ENCODE measurements at regions not wholly inside any gene's neighbourhood (a gene's known extent, or its start where the extent isn't known, plus 50 kb on each side); places are given as distances from the start of the nearest gene placed in this dataset.
"Not testable (repeated sequence)": the region's sequence is repeated elsewhere in the genome, so short reads cannot be mapped to it uniquely, and the experiment has no call there.

- in situ Hi-C loops (cut with HindIII; ENCODE audit: low pct_ligation_motif_present, low pct_unique_long_range_greater_than_20kb, low sequenced_read_pairs): no loop called here
- DNase-seq: no peak
Observed at GRCh38 chr10:108662975-108663374, 1260.3 kb downstream of the XPNPEP1 start.

GRCh38 chr10:108655057-108655456, 1268.3 kb downstream of the XPNPEP1 start:
- in situ Hi-C loops (cut with HindIII; ENCODE audit: low pct_ligation_motif_present, low pct_unique_long_range_greater_than_20kb, low sequenced_read_pairs): no loop called here
- no peak for DNase-seq

- in situ Hi-C loops (cut with HindIII; ENCODE audit: low pct_ligation_motif_present, low pct_unique_long_range_greater_than_20kb, low sequenced_read_pairs): no loop called here
- no peak for DNase-seq
Observed at GRCh38 chr10:108653531-108653930, 1269.8 kb downstream of the XPNPEP1 start.

GRCh38 chr10:108639010-108639409, 1284.3 kb downstream of the XPNPEP1 start:
- in situ Hi-C loops (cut with HindIII; ENCODE audit: low pct_ligation_motif_present, low pct_unique_long_range_greater_than_20kb, low sequenced_read_pairs): no loop called here

GRCh38 chr10:108638225-108638624, 1285.1 kb downstream of the XPNPEP1 start:
- no peak for DNase-seq

More at GRCh38 chr10:108639010-108639409, 1284.3 kb downstream of the XPNPEP1 start:
- DNase-seq: no peak

GRCh38 chr10:108633046-108633445, 1290.3 kb downstream of the XPNPEP1 start:
- DNase-seq: no peak
- in situ Hi-C loops (cut with HindIII; ENCODE audit: low pct_ligation_motif_present, low pct_unique_long_range_greater_than_20kb, low sequenced_read_pairs): no loop called here

More at GRCh38 chr10:108638225-108638624, 1285.1 kb downstream of the XPNPEP1 start:
- in situ Hi-C loops (cut with HindIII; ENCODE audit: low pct_ligation_motif_present, low pct_unique_long_range_greater_than_20kb, low sequenced_read_pairs): no loop called here

GRCh38 chr10:108632144-108632543, 1291.2 kb downstream of the XPNPEP1 start:
- in situ Hi-C loops (cut with HindIII; ENCODE audit: low pct_ligation_motif_present, low pct_unique_long_range_greater_than_20kb, low sequenced_read_pairs): no loop called here
- DNase-seq: no peak

- in situ Hi-C loops (cut with HindIII; ENCODE audit: low pct_ligation_motif_present, low pct_unique_long_range_greater_than_20kb, low sequenced_read_pairs): no loop called here
- no peak for DNase-seq
Observed at GRCh38 chr10:108631332-108631731, 1292.0 kb downstream of the XPNPEP1 start.

- DNase-seq: no peak
- in situ Hi-C loops (cut with HindIII; ENCODE audit: low pct_ligation_motif_present, low pct_unique_long_range_greater_than_20kb, low sequenced_read_pairs): no loop called here
Observed at GRCh38 chr10:108629834-108630233, 1293.5 kb downstream of the XPNPEP1 start.

GRCh38 chr10:108624052-108624451, 1299.3 kb downstream of the XPNPEP1 start:
- in situ Hi-C loops (cut with HindIII; ENCODE audit: low pct_ligation_motif_present, low pct_unique_long_range_greater_than_20kb, low sequenced_read_pairs): no loop called here
- DNase-seq: no peak

- in situ Hi-C loops (cut with HindIII; ENCODE audit: low pct_ligation_motif_present, low pct_unique_long_range_greater_than_20kb, low sequenced_read_pairs): no loop called here
Observed at GRCh38 chr10:108620821-108621534, 1302.3 kb downstream of the XPNPEP1 start.

GRCh38 chr10:108616559-108617285, 1306.6 kb downstream of the XPNPEP1 start:
- DNase-seq: no peak
- in situ Hi-C loops (cut with HindIII; ENCODE audit: low pct_ligation_motif_present, low pct_unique_long_range_greater_than_20kb, low sequenced_read_pairs): no loop called here

More at GRCh38 chr10:108620821-108621534, 1302.3 kb downstream of the XPNPEP1 start:
- DNase-seq: no peak

- in situ Hi-C loops (cut with HindIII; ENCODE audit: low pct_ligation_motif_present, low pct_unique_long_range_greater_than_20kb, low sequenced_read_pairs): no loop called here
Observed at GRCh38 chr10:108615576-108616320, 1307.6 kb downstream of the XPNPEP1 start.

GRCh38 chr10:108612485-108612884, 1310.8 kb downstream of the XPNPEP1 start:
- in situ Hi-C loops (cut with HindIII; ENCODE audit: low pct_ligation_motif_present, low pct_unique_long_range_greater_than_20kb, low sequenced_read_pairs): no loop called here

More at GRCh38 chr10:108615576-108616320, 1307.6 kb downstream of the XPNPEP1 start:
- no peak for DNase-seq

GRCh38 chr10:108608860-108609259, 1314.5 kb downstream of the XPNPEP1 start:
- in situ Hi-C loops (cut with HindIII; ENCODE audit: low pct_ligation_motif_present, low pct_unique_long_range_greater_than_20kb, low sequenced_read_pairs): no loop called here
- DNase-seq: no peak

More at GRCh38 chr10:108612485-108612884, 1310.8 kb downstream of the XPNPEP1 start:
- DNase-seq: no peak

- in situ Hi-C loops (cut with HindIII; ENCODE audit: low pct_ligation_motif_present, low pct_unique_long_range_greater_than_20kb, low sequenced_read_pairs): no loop called here
Observed at GRCh38 chr10:108601851-108602250, 1321.5 kb downstream of the XPNPEP1 start.

GRCh38 chr10:108600511-108600910, 1322.8 kb downstream of the XPNPEP1 start:
- DNase-seq; in situ Hi-C loops (cut with HindIII; ENCODE audit: low pct_ligation_motif_present, low pct_unique_long_range_greater_than_20kb, low sequenced_read_pairs): not testable (repeated sequence)

More at GRCh38 chr10:108601851-108602250, 1321.5 kb downstream of the XPNPEP1 start:
- no peak for DNase-seq

GRCh38 chr10:108599317-108599716, 1324.0 kb downstream of the XPNPEP1 start:
- DNase-seq; in situ Hi-C loops (cut with HindIII; ENCODE audit: low pct_ligation_motif_present, low pct_unique_long_range_greater_than_20kb, low sequenced_read_pairs): not testable (repeated sequence)

GRCh38 chr10:108598831-108599230, 1324.5 kb downstream of the XPNPEP1 start:
- no peak for DNase-seq
- in situ Hi-C loops (cut with HindIII; ENCODE audit: low pct_ligation_motif_present, low pct_unique_long_range_greater_than_20kb, low sequenced_read_pairs): no loop called here
